ENCODE measurements at regions not wholly inside any gene's neighbourhood (a gene's known extent, or its start where the extent isn't known, plus 50 kb on each side); places are given as distances from the start of the nearest gene placed in this dataset.

- CTCF ChIA-PET: no interaction called here
Measured at GRCh38 chr16:74024953-74025352, 271.7 kb upstream of the PSMD7 start.

GRCh38 chr16:74020095-74020670 lies 276.4 kb upstream of the PSMD7 start:
- POLR2A ChIA-PET: no interaction called here
- TF ChIP-seq HDGF (IDR thresholded peaks at IDR 0.05; ENCODE audit: borderline replicate concordance) (no peak), LEF1 (IDR thresholded peaks at IDR 0.05; ENCODE audit: borderline replicate concordance) (no peak), FOXK2 (IDR thresholded peaks at IDR 0.05) (no peak), TARDBP (IDR thresholded peaks at IDR 0.05) (no peak), FOXM1 (IDR thresholded peaks at IDR 0.05; ENCODE audit: borderline replicate concordance) (no peak), ZNF384 (IDR thresholded peaks at IDR 0.05) (no peak), ELF4 (IDR thresholded peaks at IDR 0.05) (no peak), SP1 (IDR thresholded peaks at IDR 0.05) (no peak), ARNT (IDR thresholded peaks at IDR 0.05) (no peak), L3MBTL2 (conservative IDR thresholded peaks at IDR 0.05) (no peak), FOXA1 (IDR thresholded peaks at IDR 0.05) (no peak), NFRKB (IDR thresholded peaks at IDR 0.05) (no peak), SUZ12 (IDR thresholded peaks at IDR 0.05) (no peak), BHLHE40 (IDR thresholded peaks at IDR 0.05; ENCODE audit: borderline replicate concordance) (no peak), CTBP1 (IDR thresholded peaks at IDR 0.05; ENCODE audit: borderline replicate concordance) (no peak), PKNOX1 (IDR thresholded peaks at IDR 0.05) (no peak)
- DNase-seq (ENCODE audit: extremely low spot score): no peak
- CTCF ChIA-PET: no interaction called here

More at GRCh38 chr16:74024953-74025352, 271.7 kb upstream of the PSMD7 start:
- no peak for DNase-seq (ENCODE audit: extremely low spot score)
- POLR2A ChIA-PET: no interaction called here
- no peak for TF ChIP-seq FOXK2 (IDR thresholded peaks at IDR 0.05)
- TF ChIP-seq TARDBP (IDR thresholded peaks at IDR 0.05): no peak
- no peak for TF ChIP-seq BHLHE40 (IDR thresholded peaks at IDR 0.05; ENCODE audit: borderline replicate concordance)
- TF ChIP-seq SP1 (IDR thresholded peaks at IDR 0.05): no peak
- TF ChIP-seq ELF4 (IDR thresholded peaks at IDR 0.05): no peak
- no peak for TF ChIP-seq FOXM1 (IDR thresholded peaks at IDR 0.05; ENCODE audit: borderline replicate concordance)
- no peak for TF ChIP-seq LEF1 (IDR thresholded peaks at IDR 0.05; ENCODE audit: borderline replicate concordance)
- no peak for TF ChIP-seq ARNT (IDR thresholded peaks at IDR 0.05)
- no peak for TF ChIP-seq ZNF384 (IDR thresholded peaks at IDR 0.05)
- TF ChIP-seq L3MBTL2 (conservative IDR thresholded peaks at IDR 0.05): no peak
- TF ChIP-seq SUZ12 (IDR thresholded peaks at IDR 0.05): no peak

GRCh38 chr16:74019612-74020011 lies 277.0 kb upstream of the PSMD7 start:
- TF ChIP-seq LEF1 (IDR thresholded peaks at IDR 0.05; ENCODE audit: borderline replicate concordance) (no peak), SUZ12 (IDR thresholded peaks at IDR 0.05) (no peak), ARNT (IDR thresholded peaks at IDR 0.05) (no peak), FOXM1 (IDR thresholded peaks at IDR 0.05; ENCODE audit: borderline replicate concordance) (no peak), BHLHE40 (IDR thresholded peaks at IDR 0.05; ENCODE audit: borderline replicate concordance) (no peak), ELF4 (IDR thresholded peaks at IDR 0.05) (no peak), HDGF (IDR thresholded peaks at IDR 0.05; ENCODE audit: borderline replicate concordance) (no peak), L3MBTL2 (conservative IDR thresholded peaks at IDR 0.05) (no peak), FOXK2 (IDR thresholded peaks at IDR 0.05) (no peak), FOXA1 (IDR thresholded peaks at IDR 0.05) (no peak), NFRKB (IDR thresholded peaks at IDR 0.05) (no peak), TARDBP (IDR thresholded peaks at IDR 0.05) (no peak), ZNF384 (IDR thresholded peaks at IDR 0.05) (no peak), CTBP1 (IDR thresholded peaks at IDR 0.05; ENCODE audit: borderline replicate concordance) (no peak), SP1 (IDR thresholded peaks at IDR 0.05) (no peak), PKNOX1 (IDR thresholded peaks at IDR 0.05) (no peak)
- ChIA-PET POLR2A (no interaction called here), CTCF (no interaction called here)
- no peak for DNase-seq (ENCODE audit: extremely low spot score)

- ChIA-PET POLR2A (no interaction called here), CTCF (no interaction called here)
- no peak for TF ChIP-seq TARDBP (IDR thresholded peaks at IDR 0.05)
- no peak for TF ChIP-seq FOXA1 (IDR thresholded peaks at IDR 0.05)
- no peak for TF ChIP-seq ARNT (IDR thresholded peaks at IDR 0.05)
- no peak for TF ChIP-seq ZNF384 (IDR thresholded peaks at IDR 0.05)
- TF ChIP-seq L3MBTL2 (conservative IDR thresholded peaks at IDR 0.05): no peak
- no peak for TF ChIP-seq SP1 (IDR thresholded peaks at IDR 0.05)
- DNase-seq (ENCODE audit: extremely low spot score): no peak
Measured at GRCh38 chr16:74015953-74016352, 280.7 kb upstream of the PSMD7 start.

- POLR2A ChIA-PET: no interaction called here
- no peak for TF ChIP-seq TARDBP (IDR thresholded peaks at IDR 0.05)
- no peak for TF ChIP-seq FOXK2 (IDR thresholded peaks at IDR 0.05)
- no peak for TF ChIP-seq LEF1 (IDR thresholded peaks at IDR 0.05; ENCODE audit: borderline replicate concordance)
- TF ChIP-seq ELF4 (IDR thresholded peaks at IDR 0.05): no peak
- no peak for TF ChIP-seq L3MBTL2 (conservative IDR thresholded peaks at IDR 0.05)
- TF ChIP-seq FOXA1 (IDR thresholded peaks at IDR 0.05): no peak
- TF ChIP-seq ZNF384 (IDR thresholded peaks at IDR 0.05): no peak
- CTCF ChIA-PET: no interaction called here
- no peak for DNase-seq (ENCODE audit: extremely low spot score)
Measured at GRCh38 chr16:73998707-73999106, 297.9 kb upstream of the PSMD7 start.

GRCh38 chr16:73997971-73998370 lies 298.6 kb upstream of the PSMD7 start:
- CTCF ChIA-PET: no interaction called here
- DNase-seq (ENCODE audit: extremely low spot score): no peak
- no peak for TF ChIP-seq TARDBP (IDR thresholded peaks at IDR 0.05)
- no peak for TF ChIP-seq L3MBTL2 (conservative IDR thresholded peaks at IDR 0.05)
- TF ChIP-seq PKNOX1 (IDR thresholded peaks at IDR 0.05): no peak

GRCh38 chr16:73997340-73997711 lies 299.3 kb upstream of the PSMD7 start:
- TF ChIP-seq SP1 (IDR thresholded peaks at IDR 0.05) (no peak), TARDBP (IDR thresholded peaks at IDR 0.05) (no peak), L3MBTL2 (conservative IDR thresholded peaks at IDR 0.05) (no peak), NFRKB (IDR thresholded peaks at IDR 0.05) (no peak), ZNF384 (IDR thresholded peaks at IDR 0.05) (no peak), SUZ12 (IDR thresholded peaks at IDR 0.05) (no peak), HDGF (IDR thresholded peaks at IDR 0.05; ENCODE audit: borderline replicate concordance) (no peak), LEF1 (IDR thresholded peaks at IDR 0.05; ENCODE audit: borderline replicate concordance) (no peak), FOXK2 (IDR thresholded peaks at IDR 0.05) (no peak), PKNOX1 (IDR thresholded peaks at IDR 0.05) (no peak), FOXA1 (IDR thresholded peaks at IDR 0.05) (no peak), BHLHE40 (IDR thresholded peaks at IDR 0.05; ENCODE audit: borderline replicate concordance) (no peak), CTBP1 (IDR thresholded peaks at IDR 0.05; ENCODE audit: borderline replicate concordance) (no peak), ELF4 (IDR thresholded peaks at IDR 0.05) (no peak), ARNT (IDR thresholded peaks at IDR 0.05) (no peak)
- CTCF ChIA-PET: no interaction called here
- no peak for DNase-seq (ENCODE audit: extremely low spot score)
- POLR2A ChIA-PET: no interaction called here

More at GRCh38 chr16:73997971-73998370, 298.6 kb upstream of the PSMD7 start:
- POLR2A ChIA-PET: no interaction called here

All from HEK293T (cell line).